Spleen (tissue), 11 donors: ENCODE measurements at regions not wholly inside any gene's neighbourhood (a gene's known extent, or its start where the extent isn't known, plus 50 kb on each side); places are given as distances from the start of the nearest gene placed in this dataset.

ENCODE experiments used
- DNase-seq: peaks from one replicate; pipeline ENCODE4 v3.0.0-alpha.2; 2020
- H3K27ac ChIP-seq, 8 donors: fragments of 200-600 bp; sonication (generic) in 7 of 8; 1 replicate in 4 of 8; 2 replicates in 4 of 8; pipeline versions ENCODE4 v1.5.0 to v1.8.0; 2016 to 2021; ENCODE audit warnings: inconsistent platforms in 4 of 8, mild to moderate bottlenecking in 4 of 8, moderate library complexity in 1 of 8
- H3K27me3 ChIP-seq, 7 donors: fragments of 200-600 bp; sonication (generic) in 6 of 7; replicated peaks in 1 of 7; 1 replicate in 4 of 7; 2 replicates in 3 of 7; pipeline versions ENCODE4 v1.5.0 to v1.8.0; 2016 to 2021; ENCODE audit warnings: inconsistent platforms in 3 of 7, mild to moderate bottlenecking in 1 of 7
- H3K36me3 ChIP-seq, 6 donors: fragments of 200-600 bp; sonication (generic) in 5 of 6; 1 replicate in 4 of 6; 2 replicates in 2 of 6; pipeline versions ENCODE4 v1.5.0 to v1.8.0; 2016 to 2021; ENCODE audit warnings: inconsistent platforms in 2 of 6
- H3K4me1 ChIP-seq, 6 donors: fragments of 200-600 bp; sonication (generic) in 5 of 6; 1 replicate in 3 of 6; 2 replicates in 3 of 6; pipeline versions ENCODE4 v1.5.0 to v1.8.0; 2016 to 2021; ENCODE audit warnings: inconsistent platforms in 3 of 6
- H3K4me3 ChIP-seq, 8 donors: fragments of 200-600 bp; sonication (generic) in 7 of 8; 1 replicate in 4 of 8; 2 replicates in 4 of 8; pipeline versions ENCODE4 v1.5.0 to v1.8.0; 2016 to 2021; ENCODE audit warnings: inconsistent platforms in 4 of 8, mild to moderate bottlenecking in 4 of 8, moderate library complexity in 2 of 8
- H3K9me3 ChIP-seq, 8 donors: fragments of 200-600 bp; sonication (generic) in 7 of 8; 1 replicate in 4 of 8; 2 replicates in 4 of 8; pipeline versions ENCODE4 v1.5.0 to v1.8.0; 2016 to 2021; ENCODE audit warnings: inconsistent platforms in 4 of 8
- POLR2A ChIP-seq, 3 donors: fragments of 450-650 bp; IDR thresholded peaks; one replicate each; pipeline ENCODE4 v1.5.1; 2017; ENCODE audit warnings: antibody characterized with exemption in 3 of 3, mild to moderate bottlenecking in 1 of 3
- POLR2AphosphoS5 ChIP-seq, 3 donors: sonication (generic); formaldehyde crosslinking; IDR thresholded peaks; one replicate each; pipeline ENCODE4 v1.5.1; 2017; ENCODE audit warnings: antibody characterized with exemption in 3 of 3
- WGBS, 5 donors: extraction: QIAGEN DNeasy Blood & Tissue Kit in 3 of 5; methylation state at CpG; one replicate each; pipeline versions ENCODE4 v1.1.5 to v1.1.7; 2013 to 2018; 5-methylcytosine and 5-hydroxymethylcytosine counted together
- intact Hi-C: fragments of 100-400 bp; cut with DNase I; formaldehyde crosslinking; loops from one replicate; pipeline ENCODE4 v1.15.0; 2023; ENCODE audit warnings: low total_unique reads
- TF ChIP-seq, protein P1 (sequence below), 11 experiments: fragments of 200-600 bp in 7 of 11; fragments of 450-650 bp in 4 of 11; sonication (generic) in 4 of 11; IDR thresholded peaks in 8 of 11; conservative IDR thresholded peaks in 3 of 11; 1 replicate in 7 of 11; 2 replicates in 4 of 11; pipeline versions ENCODE4 v1.4.0 to v1.8.0; 2016 to 2021; ENCODE audit warnings: antibody characterized with exemption in 11 of 11, inconsistent platforms in 4 of 11, mild to moderate bottlenecking in 1 of 11
- donor health status: healthy with polysubstance abuse.
- donor health status: DM: no; HTN: no; CAD: no; lungs with moderate emphysema.
- donor health status: DM: no; HTN: no; CAD: no.
- donor health status: Bipolar disorder and iron deficiency.
- donor health status: healthy.
- donor health status: DM: no; HTN: no; CAD: no.
- donor health status: DM: yes; HTN: yes; CAD: no.

DNA sequence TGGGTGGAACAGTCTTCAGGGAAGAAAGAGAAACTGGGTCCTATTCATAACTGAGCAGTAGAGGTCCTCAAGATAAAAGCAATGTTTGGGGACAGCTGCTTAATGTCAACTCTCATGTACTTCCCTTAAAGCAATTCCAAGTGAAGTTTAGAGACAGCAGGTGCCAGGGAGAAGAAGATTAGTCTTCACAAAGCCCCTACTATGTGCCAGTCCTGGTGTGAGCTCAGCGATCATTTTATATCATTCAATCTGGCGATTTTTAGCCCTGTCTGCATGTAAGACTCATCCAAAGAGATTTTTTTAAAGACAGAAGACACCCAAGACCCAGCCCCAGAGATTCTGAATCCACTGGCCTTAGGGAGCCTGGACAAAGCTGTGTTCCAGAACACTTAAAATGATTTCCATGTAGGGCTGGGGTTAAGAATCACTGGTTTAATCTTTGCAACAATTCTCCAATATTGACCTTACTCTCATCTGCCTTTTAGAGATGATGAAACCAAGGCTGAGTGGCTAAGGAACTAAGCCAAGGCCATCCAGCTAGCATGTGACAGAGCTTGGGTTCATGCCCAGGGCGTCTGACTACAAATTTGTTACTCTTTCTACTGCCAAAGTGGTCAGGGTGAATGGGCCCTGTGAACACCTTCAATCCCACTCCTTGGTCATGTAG lies 404.5 kb upstream of the TBX3 start:
- intact Hi-C loops: no loop called here
- Histone ChIP-seq H3K36me3 (no peaks in the 10 kb centered on the region), H3K4me1 (no peaks in the 10 kb centered on the region), H3K27me3 (no peaks in the 10 kb centered on the region), H3K9me3 (peaks cover 0 to 4% (median 0%) of the 10 kb centered on the region in 8 donors), H3K27ac (no peak overlapping the region), H3K4me3 (no peak overlapping the region)
- TF ChIP-seq POLR2A (IDR thresholded peaks at IDR 0.05) (no peak), POLR2AphosphoS5 (IDR thresholded peaks at IDR 0.05) (peak in 1 of 3 donors; percentile 45)
- 49 to 66% (median 59%) methylated on average over 3 of the region's 3 CpGs for WGBS, 5 donors
- no peak for DNase-seq

DNA sequence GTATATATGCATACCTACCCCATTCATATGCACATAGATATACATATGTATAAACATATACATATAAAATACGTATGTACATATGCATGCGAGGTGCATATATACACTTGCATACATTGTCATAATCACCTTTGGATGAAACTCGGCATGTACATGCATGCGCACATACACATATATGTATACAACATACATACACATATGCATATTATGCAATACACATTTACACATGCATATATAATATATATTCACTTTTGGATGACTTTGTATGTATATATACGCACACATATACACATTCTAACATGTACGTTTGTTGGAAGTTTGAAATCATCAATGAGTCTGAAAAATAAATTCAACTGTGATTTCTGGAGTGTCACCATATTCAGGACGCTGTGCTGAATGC lies 401.6 kb upstream of the TBX3 start:
- intact Hi-C loops: no loop called here
- no peak overlapping the region for H3K27ac ChIP-seq
- H3K9me3 ChIP-seq: peaks cover 0 to 4% (median 0%) of the 10 kb centered on the region in 8 donors
- TF ChIP-seq POLR2A (IDR thresholded peaks at IDR 0.05) (no peak), POLR2AphosphoS5 (IDR thresholded peaks at IDR 0.05) (no peak)
- TF ChIP-seq, protein P1, sequence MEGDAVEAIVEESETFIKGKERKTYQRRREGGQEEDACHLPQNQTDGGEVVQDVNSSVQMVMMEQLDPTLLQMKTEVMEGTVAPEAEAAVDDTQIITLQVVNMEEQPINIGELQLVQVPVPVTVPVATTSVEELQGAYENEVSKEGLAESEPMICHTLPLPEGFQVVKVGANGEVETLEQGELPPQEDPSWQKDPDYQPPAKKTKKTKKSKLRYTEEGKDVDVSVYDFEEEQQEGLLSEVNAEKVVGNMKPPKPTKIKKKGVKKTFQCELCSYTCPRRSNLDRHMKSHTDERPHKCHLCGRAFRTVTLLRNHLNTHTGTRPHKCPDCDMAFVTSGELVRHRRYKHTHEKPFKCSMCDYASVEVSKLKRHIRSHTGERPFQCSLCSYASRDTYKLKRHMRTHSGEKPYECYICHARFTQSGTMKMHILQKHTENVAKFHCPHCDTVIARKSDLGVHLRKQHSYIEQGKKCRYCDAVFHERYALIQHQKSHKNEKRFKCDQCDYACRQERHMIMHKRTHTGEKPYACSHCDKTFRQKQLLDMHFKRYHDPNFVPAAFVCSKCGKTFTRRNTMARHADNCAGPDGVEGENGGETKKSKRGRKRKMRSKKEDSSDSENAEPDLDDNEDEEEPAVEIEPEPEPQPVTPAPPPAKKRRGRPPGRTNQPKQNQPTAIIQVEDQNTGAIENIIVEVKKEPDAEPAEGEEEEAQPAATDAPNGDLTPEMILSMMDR (IDR thresholded peaks at IDR 0.05 in 8 of 11, conservative IDR thresholded peaks at IDR 0.05 in 3 of 11): no peak
- no peaks in the 10 kb centered on the region for H3K27me3 ChIP-seq
- WGBS, 5 donors: 86 to 98% (median 93%) methylated on average over 7 of the region's 7 CpGs
- no peak for DNase-seq
- no peaks in the 10 kb centered on the region for H3K36me3 ChIP-seq
- no peak overlapping the region for H3K4me3 ChIP-seq
- no peaks in the 10 kb centered on the region for H3K4me1 ChIP-seq

DNA sequence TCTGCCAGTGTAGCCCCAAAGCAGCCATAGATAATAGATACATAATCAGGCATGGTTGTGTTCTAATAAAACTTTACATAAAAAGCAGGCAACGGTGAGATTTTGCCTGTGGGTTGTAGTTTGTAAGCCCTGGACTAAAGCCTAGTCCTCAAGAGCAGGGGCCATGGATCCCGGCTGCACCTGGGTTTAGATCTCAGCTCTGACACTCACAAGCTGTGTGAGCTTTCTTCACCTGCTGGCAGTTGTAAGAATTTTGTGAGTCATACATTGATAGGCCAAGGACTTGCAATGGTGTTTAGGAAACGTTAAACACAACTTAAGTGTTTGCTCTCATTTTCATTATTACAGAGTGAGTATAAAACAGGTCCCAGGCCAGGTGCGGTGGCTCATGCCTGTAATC lies 395.8 kb upstream of the TBX3 start:
- intact Hi-C loops: no loop called here
- Histone ChIP-seq H3K36me3 (no peaks in the 10 kb centered on the region), H3K9me3 (peaks cover 0 to 8% (median 0%) of the 10 kb centered on the region in 8 donors), H3K4me1 (no peaks in the 10 kb centered on the region), H3K4me3 (no peak overlapping the region), H3K27ac (no peak overlapping the region), H3K27me3 (no peaks in the 10 kb centered on the region)
- no peak for DNase-seq
- 80 to 90% (median 87%) methylated on average over 4 of the region's 4 CpGs for WGBS, 5 donors
- TF ChIP-seq POLR2A (IDR thresholded peaks at IDR 0.05) (no peak), POLR2AphosphoS5 (IDR thresholded peaks at IDR 0.05) (no peak)
- TF ChIP-seq, protein P1 (IDR thresholded peaks at IDR 0.05 in 8 of 11, conservative IDR thresholded peaks at IDR 0.05 in 3 of 11): no peak

DNA sequence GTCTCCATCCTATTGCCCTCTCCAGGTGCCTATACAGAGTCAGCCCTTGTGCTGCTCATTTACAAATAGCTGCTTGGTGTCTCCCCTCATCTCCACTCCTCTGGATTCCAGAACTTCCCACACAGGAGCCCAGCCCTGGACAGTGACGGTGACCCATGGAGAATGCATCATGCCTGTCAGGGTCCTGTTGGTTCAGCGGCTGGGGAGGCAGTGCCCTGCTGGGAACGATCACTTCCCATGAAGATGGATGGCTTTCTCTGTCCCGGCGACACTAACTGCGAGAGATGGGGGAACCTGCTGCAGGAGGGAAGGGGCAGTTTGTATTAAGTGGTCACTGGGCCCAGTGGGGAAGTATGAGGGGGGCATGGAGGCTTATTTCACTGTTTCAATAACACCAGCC lies 395.0 kb upstream of the TBX3 start:
- Histone ChIP-seq H3K27ac (no peak overlapping the region), H3K36me3 (no peaks in the 10 kb centered on the region), H3K27me3 (no peaks in the 10 kb centered on the region), H3K4me3 (no peak overlapping the region), H3K4me1 (no peaks in the 10 kb centered on the region), H3K9me3 (peaks cover 0 to 8% (median 0%) of the 10 kb centered on the region in 8 donors)
- intact Hi-C loops: no loop called here
- TF ChIP-seq, protein P1 (IDR thresholded peaks at IDR 0.05 in 8 of 11, conservative IDR thresholded peaks at IDR 0.05 in 3 of 11): no peak
- TF ChIP-seq POLR2A (IDR thresholded peaks at IDR 0.05): no peak
- no peak for TF ChIP-seq POLR2AphosphoS5 (IDR thresholded peaks at IDR 0.05)
- DNase-seq: no peak
- WGBS, 5 donors: 23 to 51% (median 33%) methylated on average over 6 of the region's 6 CpGs
